ENCODE measurements at regions not wholly inside any gene's neighbourhood (a gene's known extent, or its start where the extent isn't known, plus 50 kb on each side); places are given as distances from the start of the nearest gene placed in this dataset.

GRCh38 chr7:138208864-138209263 is 132.6 kb downstream of the AKR1D1 start:
- TF ChIP-seq CTCF (IDR thresholded peaks at IDR 0.05; ENCODE audit: poor library complexity, severe bottlenecking) (no peak), EP300 (conservative IDR thresholded peaks at IDR 0.05; ENCODE audit: poor library complexity, severe bottlenecking) (no peak), POLR2AphosphoS5 (IDR thresholded peaks at IDR 0.05) (no peak), EZH2 (IDR thresholded peaks at IDR 0.05; ENCODE audit: borderline replicate concordance, insufficient read depth, low read length, poor library complexity, severe bottlenecking) (no peak), MXI1 (conservative IDR thresholded peaks at IDR 0.05; ENCODE audit: poor library complexity, severe bottlenecking) (no peak), SMC3 (conservative IDR thresholded peaks at IDR 0.05; ENCODE audit: poor library complexity) (no peak), REST (IDR thresholded peaks at IDR 0.05; ENCODE audit: borderline replicate concordance) (no peak), TAF1 (IDR thresholded peaks at IDR 0.05; ENCODE audit: low read depth) (no peak)

Measured in neural cell (in vitro differentiated cells).